HT-29 (cell line): ENCODE measurements at regions not wholly inside any gene's neighbourhood (a gene's known extent, or its start where the extent isn't known, plus 50 kb on each side); places are given as distances from the start of the nearest gene placed in this dataset.
"Not testable (repeated sequence)": the region's sequence is repeated elsewhere in the genome, so short reads cannot be mapped to it uniquely, and the experiment has no call there.

Experiments used
- DNase-seq: peaks from one replicate; pipeline ENCODE4 v3.0.0-alpha.2; 2015; ENCODE audit warnings: low spot score

- no peak for DNase-seq
These were observed 675.1 kb upstream of the SYT4 start for GRCh38 chr18:43952398-43952797.

- DNase-seq: no peak
These were observed 684.4 kb upstream of the SYT4 start for GRCh38 chr18:43961722-43962121.

GRCh38 chr18:43964666-43965065 lies 687.4 kb upstream of the SYT4 start:
- DNase-seq: no peak

GRCh38 chr18:43965691-43966090 lies 688.4 kb upstream of the SYT4 start:
- DNase-seq: no peak

- DNase-seq: no peak
These were observed 693.4 kb upstream of the SYT4 start for GRCh38 chr18:43970656-43971055.

GRCh38 chr18:43978174-43978573 lies 700.9 kb upstream of the SYT4 start:
- no peak for DNase-seq

- no peak for DNase-seq
These were observed 698.1 kb upstream of the SETBP1 start for GRCh38 chr18:43982582-43982981.

- not testable (repeated sequence) for DNase-seq
These were observed 693.6 kb upstream of the SETBP1 start for GRCh38 chr18:43987061-43987460.

GRCh38 chr18:43992741-43993140 lies 687.9 kb upstream of the SETBP1 start:
- DNase-seq: no peak

GRCh38 chr18:43994381-43994780 lies 686.3 kb upstream of the SETBP1 start:
- DNase-seq: no peak

- no peak for DNase-seq
These were observed 666.8 kb upstream of the SETBP1 start for GRCh38 chr18:44013871-44014270.

GRCh38 chr18:44025421-44025820 lies 655.3 kb upstream of the SETBP1 start:
- no peak for DNase-seq

GRCh38 chr18:44028109-44028508 lies 652.6 kb upstream of the SETBP1 start:
- DNase-seq: no peak

GRCh38 chr18:44031063-44031462 lies 649.6 kb upstream of the SETBP1 start:
- no peak for DNase-seq

GRCh38 chr18:44033144-44033701 lies 647.5 kb upstream of the SETBP1 start:
- no peak for DNase-seq

GRCh38 chr18:44035554-44035953 lies 645.1 kb upstream of the SETBP1 start:
- no peak for DNase-seq

GRCh38 chr18:44036501-44036900 lies 644.2 kb upstream of the SETBP1 start:
- DNase-seq: no peak

- DNase-seq: no peak
These were observed 641.5 kb upstream of the SETBP1 start for GRCh38 chr18:44039216-44039615.

- no peak for DNase-seq
These were observed 640.9 kb upstream of the SETBP1 start for GRCh38 chr18:44039826-44040225.

GRCh38 chr18:44041553-44041952 lies 639.1 kb upstream of the SETBP1 start:
- DNase-seq: no peak

- no peak for DNase-seq
These were observed 638.7 kb upstream of the SETBP1 start for GRCh38 chr18:44041961-44042360.

GRCh38 chr18:44046376-44046975 lies 634.2 kb upstream of the SETBP1 start:
- no peak for DNase-seq

GRCh38 chr18:44047585-44047984 lies 633.1 kb upstream of the SETBP1 start:
- DNase-seq: no peak

- no peak for DNase-seq
These were observed 632.3 kb upstream of the SETBP1 start for GRCh38 chr18:44048435-44048834.
